ENCODE measurements at regions not wholly inside any gene's neighbourhood (a gene's known extent, or its start where the extent isn't known, plus 50 kb on each side); places are given as distances from the start of the nearest gene placed in this dataset.

DNA sequence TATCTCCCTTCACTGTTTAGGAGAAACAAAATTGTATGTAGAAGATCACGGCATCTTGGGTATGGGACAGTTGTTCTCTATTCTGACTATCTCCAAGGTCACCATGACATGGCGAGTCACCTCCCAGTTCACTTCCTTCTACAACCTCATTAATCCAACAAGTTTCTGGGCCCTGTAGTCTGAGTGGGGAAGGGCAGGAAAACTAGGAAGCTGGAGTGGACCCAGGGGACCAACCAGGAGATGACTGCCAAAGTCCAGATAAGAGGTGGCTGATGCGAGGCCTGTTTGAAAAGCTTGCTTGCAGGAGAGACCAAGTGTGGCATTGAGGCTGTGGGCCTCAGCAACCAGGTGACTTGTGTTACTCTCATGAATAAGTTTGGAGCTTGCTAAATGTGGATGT, 584.9 kb downstream of the TNS3 start:
- TF ChIP-seq, protein P1, sequence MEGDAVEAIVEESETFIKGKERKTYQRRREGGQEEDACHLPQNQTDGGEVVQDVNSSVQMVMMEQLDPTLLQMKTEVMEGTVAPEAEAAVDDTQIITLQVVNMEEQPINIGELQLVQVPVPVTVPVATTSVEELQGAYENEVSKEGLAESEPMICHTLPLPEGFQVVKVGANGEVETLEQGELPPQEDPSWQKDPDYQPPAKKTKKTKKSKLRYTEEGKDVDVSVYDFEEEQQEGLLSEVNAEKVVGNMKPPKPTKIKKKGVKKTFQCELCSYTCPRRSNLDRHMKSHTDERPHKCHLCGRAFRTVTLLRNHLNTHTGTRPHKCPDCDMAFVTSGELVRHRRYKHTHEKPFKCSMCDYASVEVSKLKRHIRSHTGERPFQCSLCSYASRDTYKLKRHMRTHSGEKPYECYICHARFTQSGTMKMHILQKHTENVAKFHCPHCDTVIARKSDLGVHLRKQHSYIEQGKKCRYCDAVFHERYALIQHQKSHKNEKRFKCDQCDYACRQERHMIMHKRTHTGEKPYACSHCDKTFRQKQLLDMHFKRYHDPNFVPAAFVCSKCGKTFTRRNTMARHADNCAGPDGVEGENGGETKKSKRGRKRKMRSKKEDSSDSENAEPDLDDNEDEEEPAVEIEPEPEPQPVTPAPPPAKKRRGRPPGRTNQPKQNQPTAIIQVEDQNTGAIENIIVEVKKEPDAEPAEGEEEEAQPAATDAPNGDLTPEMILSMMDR (IDR thresholded peaks at IDR 0.05; ENCODE audit: control extremely low read depth in 1 of 3, insufficient read depth in 1 of 3, low read depth in 1 of 3, low read length in 3 of 3), result no peak
- TF ChIP-seq TAF1 (IDR thresholded peaks at IDR 0.05; ENCODE audit: low read depth, low read length) (no peak), GABPA (IDR thresholded peaks at IDR 0.05; ENCODE audit: borderline replicate concordance, insufficient read depth, low read length) (no peak), KDM1A (IDR thresholded peaks at IDR 0.05; ENCODE audit: borderline replicate concordance, low read length) (no peak), POLR2A (IDR thresholded peaks at IDR 0.05; ENCODE audit: control extremely low read depth in 1 of 2, low read depth in 2 of 2, low read length in 2 of 2) (no peak), RAD21 (IDR thresholded peaks at IDR 0.05 in 1 of 2, conservative IDR thresholded peaks at IDR 0.05 in 1 of 2; ENCODE audit: low read depth in 2 of 2, low read length in 2 of 2) (no peak), ASH2L (IDR thresholded peaks at IDR 0.05; ENCODE audit: low read length) (no peak), SUZ12 (IDR thresholded peaks at IDR 0.05; ENCODE audit: low read length) (no peak), BRCA1 (IDR thresholded peaks at IDR 0.05; ENCODE audit: low read depth, low read length) (no peak)

Data from H1 (cell line).